Endothelial cell of hepatic sinusoid (primary cell): ENCODE measurements at regions not wholly inside any gene's neighbourhood (a gene's known extent, or its start where the extent isn't known, plus 50 kb on each side); places are given as distances from the start of the nearest gene placed in this dataset.
"Not testable (repeated sequence)": the region's sequence is repeated elsewhere in the genome, so short reads cannot be mapped to it uniquely, and the experiment has no call there.

Source experiments
- in situ Hi-C: cut with HindIII; loops from 2 replicates; pipeline ENCODE4 v1.10.0; 2017; ENCODE audit warnings: low sequenced_read_pairs

DNA sequence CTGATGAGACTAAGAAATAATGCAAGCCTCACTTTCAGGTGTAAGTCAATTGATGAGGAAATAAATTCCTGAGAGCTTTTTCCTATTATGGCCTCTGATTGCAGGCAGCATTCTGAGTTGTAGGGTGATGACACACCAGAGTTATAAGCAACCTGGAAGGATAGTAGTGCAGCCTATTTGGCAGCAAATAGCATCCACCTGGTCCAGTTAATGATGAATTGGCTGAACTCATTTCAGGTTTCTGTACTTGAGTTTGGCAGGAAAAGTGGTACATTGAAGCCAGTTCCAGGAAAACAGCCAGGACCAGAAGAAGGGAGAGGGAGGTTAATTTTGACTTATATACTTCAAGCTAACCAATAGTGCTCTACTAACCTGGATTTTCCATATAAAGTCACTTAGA is 316.8 kb downstream of the NAF1 start:
- in situ Hi-C loops, result no loop called here

DNA sequence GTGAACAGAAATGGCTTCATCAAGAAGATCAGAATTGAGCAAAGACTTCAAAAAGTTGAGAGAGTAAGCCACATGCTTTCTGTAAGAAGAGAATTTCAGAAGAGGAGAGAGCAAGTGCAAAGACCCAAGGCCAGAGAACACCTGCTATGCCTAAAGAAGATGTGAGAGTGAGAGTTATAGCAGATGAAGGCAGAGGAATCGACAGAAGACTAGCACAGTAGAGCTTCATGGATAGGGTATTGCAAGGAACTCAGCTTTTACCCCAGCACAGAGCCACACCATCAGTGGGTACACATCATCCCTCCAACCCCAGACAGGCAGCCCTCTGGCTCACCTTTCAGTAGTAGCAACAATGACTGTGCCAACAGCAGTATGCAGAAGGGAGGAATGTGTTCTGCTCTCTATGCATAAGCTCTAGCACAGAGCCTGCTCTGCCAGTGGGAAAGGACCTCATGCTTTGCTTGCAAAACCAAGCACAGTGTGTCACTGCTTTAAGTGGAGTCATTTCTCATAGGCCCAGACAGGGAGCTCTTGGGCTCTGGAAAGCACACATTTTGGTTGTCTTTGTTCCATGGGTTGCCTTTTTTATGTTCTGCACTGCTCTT is 318.6 kb downstream of the NAF1 start:
- in situ Hi-C loops, result no loop called here

GRCh38 chr4:162841753-162842152 is 324.9 kb downstream of the NAF1 start:
- in situ Hi-C loops, result no loop called here

GRCh38 chr4:162839814-162840213 is 326.9 kb downstream of the NAF1 start:
- in situ Hi-C loops, result no loop called here

- in situ Hi-C loops, result no loop called here
These were observed 328.0 kb downstream of the NAF1 start for GRCh38 chr4:162838671-162839070.

GRCh38 chr4:162837679-162838078 is 329.0 kb downstream of the NAF1 start:
- in situ Hi-C loops, result no loop called here

GRCh38 chr4:162837241-162837640 is 329.4 kb downstream of the NAF1 start:
- in situ Hi-C loops, result no loop called here

DNA sequence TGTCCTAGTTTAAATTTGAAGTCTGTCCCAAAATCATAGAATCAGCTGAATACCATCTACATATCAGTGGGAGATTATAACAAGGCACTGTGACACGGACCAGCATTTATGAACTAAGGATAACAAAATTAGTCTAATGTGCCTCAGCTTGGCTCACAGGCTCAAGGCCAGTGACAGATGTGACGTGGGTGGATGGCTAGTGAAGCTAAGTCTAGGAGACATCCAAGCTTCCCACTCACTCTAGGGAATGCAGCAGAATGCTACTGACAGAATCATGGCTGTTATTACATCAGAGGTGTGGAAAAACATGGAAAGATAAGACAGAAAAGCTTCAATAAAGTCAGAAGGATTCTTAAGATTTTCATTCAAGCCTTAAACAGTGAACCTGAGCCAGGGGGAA is 329.9 kb downstream of the NAF1 start:
- in situ Hi-C loops, result no loop called here

GRCh38 chr4:162836258-162836657 is 330.4 kb downstream of the NAF1 start:
- in situ Hi-C loops, result not testable (repeated sequence)

GRCh38 chr4:162830899-162831298 is 335.8 kb downstream of the NAF1 start:
- in situ Hi-C loops, result no loop called here

DNA sequence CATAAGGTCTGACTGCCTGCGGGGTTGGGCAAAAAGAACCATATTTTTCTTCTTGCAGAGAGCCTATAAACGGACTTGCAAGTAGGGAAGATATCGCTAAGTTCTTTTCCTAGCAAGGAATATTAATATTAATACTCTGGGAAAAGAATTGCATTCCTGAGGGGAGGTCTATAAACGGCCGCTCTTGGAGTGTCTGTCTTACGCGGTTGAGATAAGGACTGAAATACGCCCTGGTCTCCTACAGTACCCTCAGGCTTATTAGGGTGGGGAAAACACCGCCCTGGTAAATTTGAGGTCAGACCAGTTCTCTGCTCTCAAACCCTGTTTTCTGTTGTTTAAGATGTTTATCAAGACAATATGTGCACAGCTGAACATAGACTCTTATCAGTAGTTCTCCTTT is 349.3 kb downstream of the NAF1 start:
- in situ Hi-C loops, result not testable (repeated sequence)

- in situ Hi-C loops, result no loop called here
These were observed 362.3 kb downstream of the NAF1 start for GRCh38 chr4:162804351-162804924.

DNA sequence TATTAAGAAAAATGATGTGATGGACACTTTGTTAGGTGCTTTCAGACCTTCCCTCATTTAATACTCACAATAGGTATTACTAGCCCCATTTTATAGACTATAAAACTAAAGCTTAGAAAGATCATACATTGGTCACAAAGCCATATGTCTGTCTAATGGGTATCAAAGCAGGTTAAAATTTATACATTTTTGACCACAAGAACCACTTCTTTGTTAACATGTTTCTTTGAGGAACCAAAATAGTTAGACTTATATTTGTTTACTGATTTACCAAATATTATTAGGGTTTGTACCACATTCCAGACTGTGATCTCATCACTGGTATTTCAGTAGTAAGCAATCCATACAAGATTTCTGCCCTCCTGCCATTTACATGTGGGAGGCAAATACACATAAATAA is 363.3 kb downstream of the NAF1 start:
- in situ Hi-C loops, result no loop called here

DNA sequence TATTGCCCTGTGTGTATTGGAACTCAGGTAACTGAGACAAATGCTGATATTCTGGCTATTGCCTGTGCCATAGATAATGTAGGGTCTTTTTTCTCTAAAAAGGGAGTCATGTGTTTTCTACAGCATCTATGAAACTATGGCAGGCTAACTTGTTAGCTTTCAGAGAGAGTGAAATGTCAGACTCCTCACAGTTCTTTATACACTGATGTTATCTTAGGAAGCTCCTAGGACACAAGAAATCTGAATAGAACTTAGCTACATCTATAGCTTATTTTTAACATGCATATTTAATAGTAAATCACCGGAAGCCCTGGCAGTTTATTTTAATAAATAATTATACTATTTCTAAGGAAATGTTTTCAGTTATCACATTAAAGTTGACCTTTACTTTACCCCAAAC is 369.6 kb downstream of the NAF1 start:
- in situ Hi-C loops, result no loop called here

GRCh38 chr4:162793571-162793970 is 373.1 kb downstream of the NAF1 start:
- in situ Hi-C loops, result no loop called here

DNA sequence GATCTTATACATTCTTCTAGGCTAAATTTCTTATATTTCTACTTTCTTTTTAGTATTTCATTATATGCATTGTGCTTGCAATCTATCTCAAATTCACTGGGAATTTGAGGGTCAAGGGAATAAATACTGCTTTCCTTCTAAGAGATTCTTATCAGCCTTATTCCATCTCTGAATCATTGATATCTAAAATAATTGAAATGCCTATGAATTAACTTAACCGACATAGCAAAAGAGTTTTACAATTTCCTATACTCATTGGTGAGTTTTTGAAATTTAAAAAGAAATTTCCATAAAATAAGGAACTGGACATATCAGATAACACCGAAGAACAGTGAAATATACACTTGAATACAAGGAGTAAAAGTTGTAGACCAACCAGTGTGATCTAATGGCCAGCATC is 373.7 kb downstream of the NAF1 start:
- in situ Hi-C loops, result no loop called here

- in situ Hi-C loops, result no loop called here
These were observed 375.5 kb downstream of the NAF1 start for GRCh38 chr4:162791226-162791625.

- in situ Hi-C loops, result no loop called here
These were observed 379.6 kb downstream of the NAF1 start for GRCh38 chr4:162787120-162787519.

DNA sequence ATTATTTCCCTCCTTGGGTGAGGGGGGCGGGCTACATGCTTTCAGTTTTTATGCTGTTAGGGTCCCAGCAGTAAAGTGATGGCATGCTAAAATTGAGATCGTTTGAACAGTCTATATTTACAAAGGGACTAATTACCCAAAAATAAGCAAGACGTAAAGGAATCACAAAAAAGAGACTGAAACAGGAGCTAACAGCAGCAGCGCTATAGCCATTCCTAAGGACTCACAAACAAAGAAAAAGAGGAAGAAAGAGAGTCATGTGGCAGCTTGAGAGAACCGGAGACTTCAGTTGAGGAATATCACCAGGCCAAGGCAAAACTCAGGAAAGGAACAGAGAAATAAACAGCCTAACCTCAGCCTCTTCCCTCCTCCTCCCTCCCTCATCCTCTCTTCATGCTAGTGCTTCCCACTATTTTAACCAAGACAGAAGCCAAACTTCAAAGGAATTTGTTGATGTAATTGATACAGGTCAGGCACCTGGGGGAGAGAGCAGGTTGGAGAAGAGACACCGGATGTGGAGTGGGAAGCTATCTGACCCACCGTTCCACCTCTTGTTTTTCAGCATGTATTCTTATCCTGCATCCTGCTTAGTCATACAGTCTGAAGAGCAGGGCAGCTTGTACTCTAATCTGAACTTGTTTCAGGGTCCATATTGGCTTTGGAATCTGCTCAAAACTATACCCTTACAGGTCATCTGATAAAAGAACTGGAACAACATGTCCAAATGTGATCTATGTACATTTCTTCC is 383.7 kb downstream of the NAF1 start:
- in situ Hi-C loops, result no loop called here

- in situ Hi-C loops, result no loop called here
These were observed 384.5 kb downstream of the NAF1 start for GRCh38 chr4:162782096-162782777.

DNA sequence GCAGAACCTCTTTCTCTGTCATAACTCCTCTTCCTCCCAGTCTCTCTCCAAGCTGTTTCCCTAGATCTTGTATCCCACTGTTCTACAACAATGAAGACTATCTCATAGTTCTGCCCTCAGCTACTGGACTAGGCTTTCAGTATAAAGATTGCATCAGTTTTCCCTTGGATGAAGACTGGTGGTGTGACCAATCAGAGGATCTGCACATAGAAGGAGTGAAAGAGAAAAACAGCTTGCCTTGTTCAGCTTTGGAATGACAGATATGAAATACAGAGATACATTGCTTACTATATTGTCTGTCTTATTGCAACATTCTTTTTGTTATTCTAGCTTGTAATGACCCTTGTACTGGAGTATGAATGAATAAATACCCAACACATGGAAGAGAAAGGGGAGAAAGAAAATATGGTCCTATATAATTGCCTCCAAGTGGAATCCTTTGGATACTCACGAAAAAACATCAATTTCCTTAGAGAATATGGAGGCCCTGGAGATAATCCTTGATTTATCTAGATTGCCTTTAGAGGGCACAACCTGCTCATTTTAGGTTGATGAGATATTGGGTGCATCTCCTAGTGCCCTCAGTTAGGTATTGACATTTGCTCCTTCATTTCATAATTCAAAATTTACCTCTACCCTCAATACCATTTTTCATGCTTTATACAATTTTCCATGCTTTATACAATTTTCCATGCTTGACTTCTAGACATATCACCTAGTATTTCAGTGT is 395.8 kb downstream of the NAF1 start:
- in situ Hi-C loops, result no loop called here
